ENCODE measurements at regions not wholly inside any gene's neighbourhood (a gene's known extent, or its start where the extent isn't known, plus 50 kb on each side); places are given as distances from the start of the nearest gene placed in this dataset.

DNA sequence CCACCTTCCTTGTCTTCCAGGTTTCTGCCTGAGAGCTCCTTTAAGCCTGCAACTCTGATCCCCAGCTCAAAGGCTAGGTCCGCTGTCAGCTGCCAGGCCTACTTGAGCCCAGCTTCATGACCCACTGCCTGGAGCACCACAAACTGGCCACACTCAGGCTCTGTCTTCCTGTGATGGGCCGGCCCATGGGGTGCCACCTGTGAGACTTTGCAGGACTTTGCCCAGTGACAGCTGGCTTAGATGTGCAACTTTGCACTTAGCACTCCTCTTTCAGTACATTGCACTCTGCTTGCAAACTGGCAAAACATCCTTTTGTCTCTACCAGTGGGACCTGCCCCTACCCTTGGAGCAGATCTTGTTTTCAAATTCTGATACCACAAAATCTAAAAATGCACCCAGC is 311.5 kb upstream of the PDE4D start (continued):
- no peak for TF ChIP-seq ELK4 (CRISPR knock-in tag; IDR thresholded peaks at IDR 0.05; ENCODE audit: borderline replicate concordance)
- no peak for TF ChIP-seq TOE1 (CRISPR knock-in tag; IDR thresholded peaks at IDR 0.05)
- no peak for TF ChIP-seq ATF7-NPFF (CRISPR knock-in tag; IDR thresholded peaks at IDR 0.05; ENCODE audit: low read depth)
- TF ChIP-seq U2AF2 (IDR thresholded peaks at IDR 0.05; ENCODE audit: low read depth, low read length): no peak
- TF ChIP-seq, protein P1, sequence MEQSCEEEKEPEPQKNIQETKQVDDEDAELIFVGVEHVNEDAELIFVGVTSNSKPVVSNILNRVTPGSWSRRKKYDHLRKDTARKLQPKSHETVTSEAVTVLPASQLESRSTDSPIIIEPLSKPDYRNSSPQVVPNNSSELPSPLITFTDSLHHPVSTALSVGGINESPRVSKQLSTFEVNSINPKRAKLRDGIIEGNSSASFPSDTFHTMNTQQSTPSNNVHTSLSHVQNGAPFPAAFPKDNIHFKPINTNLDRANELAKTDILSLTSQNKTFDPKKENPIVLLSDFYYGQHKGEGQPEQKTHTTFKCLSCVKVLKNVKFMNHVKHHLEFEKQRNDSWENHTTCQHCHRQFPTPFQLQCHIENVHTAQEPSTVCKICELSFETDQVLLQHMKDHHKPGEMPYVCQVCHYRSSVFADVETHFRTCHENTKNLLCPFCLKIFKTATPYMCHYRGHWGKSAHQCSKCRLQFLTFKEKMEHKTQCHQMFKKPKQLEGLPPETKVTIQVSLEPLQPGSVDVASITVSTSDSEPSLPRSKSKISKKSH (CRISPR knock-in tag; IDR thresholded peaks at IDR 0.05; ENCODE audit: borderline replicate concordance): no peak
- TF ChIP-seq ZNF703 (CRISPR knock-in tag; IDR thresholded peaks at IDR 0.05; ENCODE audit: borderline replicate concordance): no peak
- TF ChIP-seq, protein P2, sequence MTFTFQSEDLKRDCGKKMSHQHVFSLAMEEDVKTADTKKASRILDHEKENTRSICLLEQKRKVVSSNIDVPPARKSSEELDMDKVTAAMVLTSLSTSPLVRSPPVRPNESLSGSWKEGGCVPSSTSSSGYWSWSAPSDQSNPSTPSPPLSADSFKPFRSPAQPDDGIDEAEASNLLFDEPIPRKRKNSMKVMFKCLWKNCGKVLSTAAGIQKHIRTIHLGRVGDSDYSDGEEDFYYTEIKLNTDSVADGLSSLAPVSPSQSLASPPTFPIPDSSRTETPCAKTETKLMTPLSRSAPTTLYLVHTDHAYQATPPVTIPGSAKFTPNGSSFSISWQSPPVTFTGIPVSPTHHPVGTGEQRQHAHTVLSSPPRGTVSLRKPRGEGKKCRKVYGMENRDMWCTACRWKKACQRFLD (CRISPR knock-in tag; IDR thresholded peaks at IDR 0.05; ENCODE audit: borderline replicate concordance): no peak
- TF ChIP-seq, protein P3, sequence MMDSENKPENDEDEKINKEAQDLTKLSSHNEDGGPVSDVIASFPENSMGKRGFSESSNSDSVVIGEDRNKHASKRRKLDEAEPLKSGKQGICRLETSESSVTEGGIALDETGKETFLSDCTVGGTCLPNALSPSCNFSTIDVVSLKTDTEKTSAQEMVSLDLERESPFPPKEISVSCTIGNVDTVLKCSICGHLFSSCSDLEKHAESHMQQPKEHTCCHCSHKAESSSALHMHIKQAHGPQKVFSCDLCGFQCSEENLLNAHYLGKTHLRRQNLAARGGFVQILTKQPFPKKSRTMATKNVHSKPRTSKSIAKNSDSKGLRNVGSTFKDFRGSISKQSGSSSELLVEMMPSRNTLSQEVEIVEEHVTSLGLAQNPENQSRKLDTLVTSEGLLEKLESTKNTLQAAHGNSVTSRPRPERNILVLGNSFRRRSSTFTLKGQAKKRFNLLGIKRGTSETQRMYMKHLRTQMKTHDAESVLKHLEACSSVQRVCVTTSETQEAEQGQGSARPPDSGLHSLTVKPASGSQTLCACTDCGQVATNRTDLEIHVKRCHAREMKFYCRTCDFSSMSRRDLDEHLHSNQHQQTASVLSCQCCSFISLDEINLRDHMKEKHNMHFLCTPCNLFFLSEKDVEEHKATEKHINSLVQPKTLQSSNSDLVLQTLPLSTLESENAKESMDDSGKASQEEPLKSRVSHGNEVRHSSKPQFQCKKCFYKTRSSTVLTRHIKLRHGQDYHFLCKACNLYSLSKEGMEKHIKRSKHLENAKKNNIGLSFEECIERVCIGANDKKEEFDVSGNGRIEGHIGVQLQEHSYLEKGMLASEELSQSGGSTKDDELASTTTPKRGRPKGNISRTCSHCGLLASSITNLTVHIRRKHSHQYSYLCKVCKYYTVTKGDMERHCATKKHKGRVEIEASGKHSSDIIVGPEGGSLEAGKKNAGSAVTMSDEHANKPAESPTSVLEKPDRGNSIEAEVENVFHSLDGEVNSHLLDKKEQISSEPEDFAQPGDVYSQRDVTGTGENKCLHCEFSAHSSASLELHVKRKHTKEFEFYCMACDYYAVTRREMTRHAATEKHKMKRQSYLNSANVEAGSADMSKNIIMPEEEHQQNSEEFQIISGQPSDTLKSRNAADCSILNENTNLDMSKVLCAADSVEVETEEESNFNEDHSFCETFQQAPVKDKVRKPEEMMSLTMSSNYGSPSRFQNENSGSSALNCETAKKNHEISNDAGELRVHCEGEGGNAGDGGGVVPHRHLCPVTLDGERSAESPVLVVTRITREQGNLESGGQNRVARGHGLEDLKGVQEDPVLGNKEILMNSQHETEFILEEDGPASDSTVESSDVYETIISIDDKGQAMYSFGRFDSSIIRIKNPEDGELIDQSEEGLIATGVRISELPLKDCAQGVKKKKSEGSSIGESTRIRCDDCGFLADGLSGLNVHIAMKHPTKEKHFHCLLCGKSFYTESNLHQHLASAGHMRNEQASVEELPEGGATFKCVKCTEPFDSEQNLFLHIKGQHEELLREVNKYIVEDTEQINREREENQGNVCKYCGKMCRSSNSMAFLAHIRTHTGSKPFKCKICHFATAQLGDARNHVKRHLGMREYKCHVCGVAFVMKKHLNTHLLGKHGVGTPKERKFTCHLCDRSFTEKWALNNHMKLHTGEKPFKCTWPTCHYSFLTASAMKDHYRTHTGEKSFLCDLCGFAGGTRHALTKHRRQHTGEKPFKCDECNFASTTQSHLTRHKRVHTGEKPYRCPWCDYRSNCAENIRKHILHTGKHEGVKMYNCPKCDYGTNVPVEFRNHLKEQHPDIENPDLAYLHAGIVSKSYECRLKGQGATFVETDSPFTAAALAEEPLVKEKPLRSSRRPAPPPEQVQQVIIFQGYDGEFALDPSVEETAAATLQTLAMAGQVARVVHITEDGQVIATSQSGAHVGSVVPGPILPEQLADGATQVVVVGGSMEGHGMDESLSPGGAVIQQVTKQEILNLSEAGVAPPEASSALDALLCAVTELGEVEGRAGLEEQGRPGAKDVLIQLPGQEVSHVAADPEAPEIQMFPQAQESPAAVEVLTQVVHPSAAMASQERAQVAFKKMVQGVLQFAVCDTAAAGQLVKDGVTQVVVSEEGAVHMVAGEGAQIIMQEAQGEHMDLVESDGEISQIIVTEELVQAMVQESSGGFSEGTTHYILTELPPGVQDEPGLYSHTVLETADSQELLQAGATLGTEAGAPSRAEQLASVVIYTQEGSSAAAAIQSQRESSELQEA (CRISPR knock-in tag; IDR thresholded peaks at IDR 0.05; ENCODE audit: not compliant biosample characterization): no peak
- no peak for TF ChIP-seq KDM3A (CRISPR knock-in tag; IDR thresholded peaks at IDR 0.05; ENCODE audit: low read depth)
- no peak for TF ChIP-seq REL (CRISPR knock-in tag; conservative IDR thresholded peaks at IDR 0.05)
- TF ChIP-seq ZNF747 (CRISPR knock-in tag; IDR thresholded peaks at IDR 0.05; ENCODE audit: borderline replicate concordance): 0 out of 2 replicates have a peak, but pooled peaks have one; percentile 32
- TF ChIP-seq, protein P4, sequence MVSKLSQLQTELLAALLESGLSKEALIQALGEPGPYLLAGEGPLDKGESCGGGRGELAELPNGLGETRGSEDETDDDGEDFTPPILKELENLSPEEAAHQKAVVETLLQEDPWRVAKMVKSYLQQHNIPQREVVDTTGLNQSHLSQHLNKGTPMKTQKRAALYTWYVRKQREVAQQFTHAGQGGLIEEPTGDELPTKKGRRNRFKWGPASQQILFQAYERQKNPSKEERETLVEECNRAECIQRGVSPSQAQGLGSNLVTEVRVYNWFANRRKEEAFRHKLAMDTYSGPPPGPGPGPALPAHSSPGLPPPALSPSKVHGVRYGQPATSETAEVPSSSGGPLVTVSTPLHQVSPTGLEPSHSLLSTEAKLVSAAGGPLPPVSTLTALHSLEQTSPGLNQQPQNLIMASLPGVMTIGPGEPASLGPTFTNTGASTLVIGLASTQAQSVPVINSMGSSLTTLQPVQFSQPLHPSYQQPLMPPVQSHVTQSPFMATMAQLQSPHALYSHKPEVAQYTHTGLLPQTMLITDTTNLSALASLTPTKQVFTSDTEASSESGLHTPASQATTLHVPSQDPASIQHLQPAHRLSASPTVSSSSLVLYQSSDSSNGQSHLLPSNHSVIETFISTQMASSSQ (IDR thresholded peaks at IDR 0.05; ENCODE audit: low read depth): no peak
- TF ChIP-seq, protein P4 (CRISPR knock-in tag; IDR thresholded peaks at IDR 0.05; ENCODE audit: borderline replicate concordance): no peak
